Loucy (cell line): ENCODE measurements at regions not wholly inside any gene's neighbourhood (a gene's known extent, or its start where the extent isn't known, plus 50 kb on each side); places are given as distances from the start of the nearest gene placed in this dataset.

Source experiments
- H2AFZ ChIP-seq: fragments of 200-600 bp; sonication (generic); 2 replicates; pipeline ENCODE4 v1.6.0; 2016; ENCODE audit warnings: antibody characterized with exemption, mild to moderate bottlenecking, low read length, moderate library complexity
- H3F3A ChIP-seq: fragments of 200-600 bp; 2 replicates; pipeline ENCODE4 v1.6.0; 2016; ENCODE audit warnings: antibody characterized with exemption, low read depth, mild to moderate bottlenecking
- H3K27me3 ChIP-seq: fragments of 200-600 bp; sonication (generic); 2 replicates; pipeline ENCODE4 v1.6.1; 2014; ENCODE audit warnings: low read length, mild to moderate bottlenecking; ENCODE audit not compliant: insufficient read depth, poor library complexity, severe bottlenecking
- H3K36me3 ChIP-seq: fragments of 200-600 bp; sonication (generic); 2 replicates; pipeline ENCODE4 v1.6.1; 2016; ENCODE audit warnings: low read length; ENCODE audit not compliant: insufficient read depth
- H3K4me1 ChIP-seq: fragments of 200-600 bp; sonication (generic); 2 replicates; pipeline ENCODE4 v1.5.1; 2014; ENCODE audit warnings: low read length, mild to moderate bottlenecking; ENCODE audit not compliant: insufficient read depth, poor library complexity, severe bottlenecking
- H3K4me2 ChIP-seq: fragments of 200-600 bp; sonication (generic); 2 replicates; pipeline ENCODE4 v1.6.0; 2014; ENCODE audit warnings: antibody characterized with exemption, low read length, low read depth, mild to moderate bottlenecking; ENCODE audit not compliant: poor library complexity, severe bottlenecking
- H3K4me3 ChIP-seq: fragments of 200-600 bp; sonication (generic); 2 replicates; pipeline ENCODE4 v1.5.1; 2014; ENCODE audit warnings: low read length, mild to moderate bottlenecking, mixed read lengths; ENCODE audit not compliant: poor library complexity, severe bottlenecking
- H3K79me2 ChIP-seq: fragments of 200-600 bp; sonication (generic); 2 replicates; pipeline ENCODE4 v1.6.1; 2014; ENCODE audit warnings: low read length; ENCODE audit not compliant: insufficient read depth
- H3K9ac ChIP-seq: fragments of 200-600 bp; sonication (generic); 2 replicates; pipeline ENCODE4 v1.6.0; 2014; ENCODE audit warnings: mild to moderate bottlenecking, low read depth, low read length, moderate library complexity; ENCODE audit not compliant: poor library complexity, severe bottlenecking
- H3K9me2 ChIP-seq: fragments of 200-600 bp; sonication (generic); replicated peaks from 2 replicates; pipeline ENCODE4 v1.6.1; 2016; ENCODE audit warnings: low read depth, low read length, mixed read lengths
- H3K9me3 ChIP-seq: fragments of 200-600 bp; sonication (generic); 2 replicates; pipeline ENCODE4 v1.6.1; 2014; ENCODE audit warnings: mild to moderate bottlenecking, antibody characterized with exemption, low read length, low read depth; ENCODE audit not compliant: insufficient read depth
- H4K20me1 ChIP-seq: fragments of 200-600 bp; sonication (generic); 2 replicates; pipeline ENCODE4 v1.6.0; 2014; ENCODE audit warnings: antibody characterized with exemption, low read length, mild to moderate bottlenecking; ENCODE audit not compliant: insufficient read depth, poor library complexity, severe bottlenecking
- CTCF ChIP-seq: fragments of 200-600 bp; sonication (generic); conservative IDR thresholded peaks from 2 replicates; pipeline ENCODE4 v1.5.1; 2014; ENCODE audit warnings: mild to moderate bottlenecking, antibody characterized with exemption, low read length
- EZH2phosphoT487 ChIP-seq: fragments of 200-600 bp; IDR thresholded peaks from 2 replicates; pipeline ENCODE4 v1.6.1; 2018; ENCODE audit warnings: antibody characterized with exemption, mild to moderate bottlenecking, moderate library complexity, borderline replicate concordance

GRCh38 chr6:147625946-147626345, 117.5 kb downstream of the SAMD5 start:
- no peaks in the 10 kb centered on the region for H3F3A ChIP-seq
- peaks cover 6% of the 10 kb centered on the region for H3K4me1 ChIP-seq
- H3K27me3 ChIP-seq: no peaks in the 10 kb centered on the region
- no peak overlapping the region for H3K4me3 ChIP-seq
- no peaks in the 10 kb centered on the region for H3K9me2 ChIP-seq
- H4K20me1 ChIP-seq: no peaks in the 10 kb centered on the region
- H3K9ac ChIP-seq: no peak overlapping the region
- H3K4me2 ChIP-seq: no peak overlapping the region
- TF ChIP-seq EZH2phosphoT487 (no peak), CTCF (no peak)
- H2AFZ ChIP-seq: no peak overlapping the region
- no peaks in the 10 kb centered on the region for H3K9me3 ChIP-seq
- H3K79me2 ChIP-seq: no peaks in the 10 kb centered on the region
- H3K36me3 ChIP-seq: no peaks in the 10 kb centered on the region

GRCh38 chr6:147627411-147627810, 118.9 kb downstream of the SAMD5 start:
- Histone ChIP-seq H3K4me1 (peaks cover 6% of the 10 kb centered on the region), H3F3A (no peaks in the 10 kb centered on the region), H2AFZ (no peak overlapping the region), H3K9me3 (no peaks in the 10 kb centered on the region), H3K9me2 (no peaks in the 10 kb centered on the region), H3K4me2 (no peak overlapping the region), H3K4me3 (no peak overlapping the region), H3K79me2 (no peaks in the 10 kb centered on the region), H3K36me3 (no peaks in the 10 kb centered on the region), H3K27me3 (no peaks in the 10 kb centered on the region), H3K9ac (no peak overlapping the region), H4K20me1 (no peaks in the 10 kb centered on the region)
- TF ChIP-seq CTCF: no peak
- no peak for TF ChIP-seq EZH2phosphoT487

- Histone ChIP-seq H3K36me3 (no peaks in the 10 kb centered on the region), H3F3A (no peaks in the 10 kb centered on the region), H4K20me1 (no peaks in the 10 kb centered on the region), H2AFZ (no peak overlapping the region), H3K79me2 (no peaks in the 10 kb centered on the region), H3K27me3 (no peaks in the 10 kb centered on the region), H3K4me3 (no peak overlapping the region), H3K9me3 (peaks cover 10% of the 10 kb centered on the region; the same call in 1 of the 2 replicates), H3K9me2 (no peaks in the 10 kb centered on the region), H3K4me1 (no peaks in the 10 kb centered on the region), H3K9ac (no peak overlapping the region), H3K4me2 (no peak overlapping the region)
- TF ChIP-seq EZH2phosphoT487 (no peak), CTCF (no peak)
Measured at GRCh38 chr6:147633191-147633590, 124.7 kb downstream of the SAMD5 start.
